ENCODE measurements at regions not wholly inside any gene's neighbourhood (a gene's known extent, or its start where the extent isn't known, plus 50 kb on each side); places are given as distances from the start of the nearest gene placed in this dataset.

DNA sequence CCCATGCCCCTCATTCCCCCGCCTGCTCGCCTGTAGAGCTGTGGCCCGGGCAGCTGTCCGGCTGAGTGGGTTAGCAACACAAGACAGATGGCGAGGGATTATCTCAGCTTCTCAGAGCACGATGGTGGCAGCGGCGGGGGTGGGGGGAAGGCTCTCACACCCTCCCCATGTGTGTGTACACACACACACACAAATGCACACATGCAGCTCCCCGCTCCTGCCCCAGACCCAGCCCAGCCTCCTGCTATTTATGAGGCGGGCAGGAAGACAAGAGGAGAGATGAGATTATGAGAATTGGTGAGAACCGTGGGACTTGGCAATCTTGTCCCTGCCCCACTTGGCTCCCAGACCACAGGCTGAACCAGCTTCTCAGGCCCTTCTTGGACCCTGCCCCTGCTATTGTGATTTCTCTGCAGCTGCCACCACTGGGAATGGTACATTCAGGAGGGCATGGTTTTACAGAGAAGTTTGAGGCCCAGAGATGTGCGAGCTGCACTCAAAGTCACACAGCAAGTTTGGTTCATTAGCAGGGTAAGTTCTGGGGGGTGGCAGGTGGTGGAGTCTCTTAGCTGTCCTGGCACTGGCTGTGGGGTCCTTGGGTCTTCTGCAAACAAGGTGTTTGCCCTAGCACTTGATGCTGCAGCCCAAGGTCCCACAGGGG, 51.0 kb upstream of the PSD2 start:
- peaks cover 37% of the 10 kb centered on the region for H3K4me1 ChIP-seq (ENCODE audit: insufficient read depth, low read length)
- no peaks in the 10 kb centered on the region for H3K36me3 ChIP-seq (ENCODE audit: insufficient read depth, low read length)
- peaks cover 28% of the 10 kb centered on the region for H3K27me3 ChIP-seq (ENCODE audit: insufficient read depth, low read length)
- H3K9me3 ChIP-seq (ENCODE audit: low read length) = no peaks in the 10 kb centered on the region
- no peak overlapping the region for H2AFZ ChIP-seq (ENCODE audit: low read depth, low read length)
- H3K4me3 ChIP-seq (ENCODE audit: low read length) = no peak overlapping the region

DNA sequence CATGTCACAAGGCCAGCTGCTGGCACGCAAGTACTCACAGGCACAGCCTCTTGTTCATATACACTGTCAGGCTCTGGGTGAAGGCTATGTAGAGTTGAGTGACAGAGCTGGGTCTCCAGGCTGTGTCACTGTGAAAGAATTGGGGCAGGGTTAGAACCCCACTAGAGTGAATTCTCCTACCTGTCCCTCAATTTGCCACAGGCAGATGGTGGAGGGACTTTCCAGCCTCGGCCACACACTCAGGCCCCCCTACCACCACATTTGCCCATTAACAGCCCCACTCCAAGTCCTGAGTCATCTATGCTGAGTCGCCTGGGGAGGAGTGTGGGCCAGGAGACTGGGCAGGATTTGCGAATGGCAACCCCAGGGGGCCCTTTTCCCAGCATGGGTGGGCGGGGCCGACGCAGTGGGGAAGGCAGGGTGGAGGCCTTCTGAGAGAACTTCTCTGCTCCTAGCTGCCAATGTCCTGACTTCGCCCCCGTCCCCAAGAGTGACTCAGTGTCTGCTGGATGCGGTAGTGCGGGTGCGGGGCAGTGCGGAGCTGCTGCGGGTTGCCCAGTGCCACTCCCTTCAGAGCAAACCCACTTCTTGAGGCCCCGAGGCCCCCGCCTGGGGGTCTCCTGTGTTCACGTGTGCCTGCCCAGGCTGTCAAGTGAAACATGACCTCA, 50.3 kb upstream of the PSD2 start:
- H3K27me3 ChIP-seq (ENCODE audit: insufficient read depth, low read length) = peaks cover 31% of the 10 kb centered on the region
- no peak overlapping the region for H3K4me3 ChIP-seq (ENCODE audit: low read length)
- no peak overlapping the region for H2AFZ ChIP-seq (ENCODE audit: low read depth, low read length)
- no peaks in the 10 kb centered on the region for H3K9me3 ChIP-seq (ENCODE audit: low read length)
- no peaks in the 10 kb centered on the region for H3K36me3 ChIP-seq (ENCODE audit: insufficient read depth, low read length)
- H3K4me1 ChIP-seq (ENCODE audit: insufficient read depth, low read length) = peaks cover 37% of the 10 kb centered on the region

DNA sequence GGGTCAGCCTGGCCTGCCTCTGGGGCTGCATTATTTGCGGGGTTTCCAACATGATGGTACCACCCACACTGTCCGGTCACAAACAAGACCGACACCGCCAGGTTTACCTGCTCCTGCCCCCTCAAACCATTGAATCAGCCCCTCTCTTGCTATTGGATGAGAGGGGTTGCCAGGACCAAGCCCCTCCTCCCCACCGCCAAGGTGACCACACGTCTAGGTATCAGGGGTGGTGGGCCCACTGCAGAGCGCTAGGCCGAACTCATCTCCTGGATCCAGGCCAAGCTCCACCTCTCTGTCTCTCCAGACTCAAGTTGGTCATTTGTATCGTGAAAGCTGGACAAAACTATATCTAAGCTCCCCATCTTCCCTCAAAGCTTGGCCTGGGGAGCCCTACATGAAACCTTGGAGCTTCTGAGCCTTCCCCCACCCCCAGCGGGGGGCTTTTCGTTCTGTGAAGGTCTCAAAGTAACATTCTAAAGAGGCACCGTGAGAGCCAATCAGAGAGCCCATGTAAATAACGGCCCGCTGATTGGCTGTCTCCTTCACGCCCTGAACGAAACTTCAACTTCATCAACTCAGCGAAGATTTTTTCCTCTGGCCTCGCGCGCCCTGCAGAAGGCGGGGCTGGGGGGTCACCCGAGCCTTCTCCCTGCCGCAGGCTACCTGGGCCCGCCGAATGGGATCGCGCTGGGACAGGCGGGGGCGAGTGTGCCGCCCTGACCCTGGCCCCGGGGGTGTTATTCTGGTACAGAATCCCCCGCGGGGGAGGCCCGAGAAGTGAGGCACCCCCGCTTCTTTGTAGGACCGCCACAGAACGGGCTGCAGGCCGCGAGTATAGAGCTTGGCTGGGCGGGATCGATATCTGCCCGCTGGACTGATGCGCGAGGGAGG, 49.6 kb upstream of the PSD2 start:
- Histone ChIP-seq H3K4me3 (ENCODE audit: low read length) (peak overlapping the region; percentile 43), H3K27me3 (ENCODE audit: insufficient read depth, low read length) (peaks cover 35% of the 10 kb centered on the region), H3K36me3 (ENCODE audit: insufficient read depth, low read length) (no peaks in the 10 kb centered on the region), H3K4me1 (ENCODE audit: insufficient read depth, low read length) (peaks cover 37% of the 10 kb centered on the region), H2AFZ (ENCODE audit: low read depth, low read length) (peak overlapping the region; percentile 62), H3K9me3 (ENCODE audit: low read length) (no peaks in the 10 kb centered on the region)
